ENCODE measurements at regions not wholly inside any gene's neighbourhood (a gene's known extent, or its start where the extent isn't known, plus 50 kb on each side); places are given as distances from the start of the nearest gene placed in this dataset.

- no peak overlapping the region for H3K4me3 Mint-ChIP-seq (ENCODE audit: unreplicated experiment)
- no peaks in the 10 kb centered on the region for H3K36me3 Mint-ChIP-seq (ENCODE audit: low read depth, unreplicated experiment)
- H3K4me1 Mint-ChIP-seq (ENCODE audit: unreplicated experiment): no peaks in the 10 kb centered on the region
- H3K27ac Mint-ChIP-seq (ENCODE audit: unreplicated experiment): no peak overlapping the region
- TF ChIP-seq, protein P1, sequence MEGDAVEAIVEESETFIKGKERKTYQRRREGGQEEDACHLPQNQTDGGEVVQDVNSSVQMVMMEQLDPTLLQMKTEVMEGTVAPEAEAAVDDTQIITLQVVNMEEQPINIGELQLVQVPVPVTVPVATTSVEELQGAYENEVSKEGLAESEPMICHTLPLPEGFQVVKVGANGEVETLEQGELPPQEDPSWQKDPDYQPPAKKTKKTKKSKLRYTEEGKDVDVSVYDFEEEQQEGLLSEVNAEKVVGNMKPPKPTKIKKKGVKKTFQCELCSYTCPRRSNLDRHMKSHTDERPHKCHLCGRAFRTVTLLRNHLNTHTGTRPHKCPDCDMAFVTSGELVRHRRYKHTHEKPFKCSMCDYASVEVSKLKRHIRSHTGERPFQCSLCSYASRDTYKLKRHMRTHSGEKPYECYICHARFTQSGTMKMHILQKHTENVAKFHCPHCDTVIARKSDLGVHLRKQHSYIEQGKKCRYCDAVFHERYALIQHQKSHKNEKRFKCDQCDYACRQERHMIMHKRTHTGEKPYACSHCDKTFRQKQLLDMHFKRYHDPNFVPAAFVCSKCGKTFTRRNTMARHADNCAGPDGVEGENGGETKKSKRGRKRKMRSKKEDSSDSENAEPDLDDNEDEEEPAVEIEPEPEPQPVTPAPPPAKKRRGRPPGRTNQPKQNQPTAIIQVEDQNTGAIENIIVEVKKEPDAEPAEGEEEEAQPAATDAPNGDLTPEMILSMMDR (IDR thresholded peaks at IDR 0.05; ENCODE audit: unreplicated experiment): no peak
- peaks cover 2% of the 10 kb centered on the region for H3K27me3 Mint-ChIP-seq (ENCODE audit: unreplicated experiment)
- H3K9me3 Mint-ChIP-seq (ENCODE audit: unreplicated experiment): no peaks in the 10 kb centered on the region
- DNase-seq (ENCODE audit: low spot score): no peak
Observed at GRCh38 chr3:117234331-117234730, 524.8 kb downstream of the TUSC7 start.

DNA sequence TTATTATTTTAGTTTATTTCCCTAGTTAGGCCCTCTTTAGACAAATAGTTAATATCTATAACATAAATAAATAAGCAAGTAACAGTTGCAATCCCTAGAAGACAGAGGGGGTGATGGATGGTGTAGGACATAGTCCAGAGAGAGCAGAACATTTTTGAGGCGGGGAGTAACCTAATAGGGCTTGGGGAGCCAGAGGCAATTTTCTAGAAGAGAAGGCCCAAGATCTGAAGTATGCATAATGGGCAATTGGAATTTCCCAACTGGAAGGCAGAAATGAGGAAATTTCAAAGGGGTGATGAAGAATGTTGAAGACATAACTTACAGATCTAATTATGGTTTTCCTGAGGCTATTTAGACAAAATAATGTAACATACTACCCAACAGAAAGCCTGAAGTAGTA lies 525.7 kb downstream of the TUSC7 start:
- H3K27me3 Mint-ChIP-seq (ENCODE audit: unreplicated experiment): peaks cover 2% of the 10 kb centered on the region
- no peaks in the 10 kb centered on the region for H3K36me3 Mint-ChIP-seq (ENCODE audit: low read depth, unreplicated experiment)
- no peak overlapping the region for H3K27ac Mint-ChIP-seq (ENCODE audit: unreplicated experiment)
- DNase-seq (ENCODE audit: low spot score): no peak
- no peaks in the 10 kb centered on the region for H3K9me3 Mint-ChIP-seq (ENCODE audit: unreplicated experiment)
- TF ChIP-seq, protein P1 (IDR thresholded peaks at IDR 0.05; ENCODE audit: unreplicated experiment): no peak
- H3K4me1 Mint-ChIP-seq (ENCODE audit: unreplicated experiment): no peaks in the 10 kb centered on the region
- no peak overlapping the region for H3K4me3 Mint-ChIP-seq (ENCODE audit: unreplicated experiment)

GRCh38 chr3:117238806-117239205 lies 529.2 kb downstream of the TUSC7 start:
- no peak for DNase-seq (ENCODE audit: low spot score)
- no peaks in the 10 kb centered on the region for H3K27me3 Mint-ChIP-seq (ENCODE audit: unreplicated experiment)
- H3K4me3 Mint-ChIP-seq (ENCODE audit: unreplicated experiment): no peak overlapping the region
- H3K36me3 Mint-ChIP-seq (ENCODE audit: low read depth, unreplicated experiment): no peaks in the 10 kb centered on the region
- H3K27ac Mint-ChIP-seq (ENCODE audit: unreplicated experiment): no peak overlapping the region
- no peaks in the 10 kb centered on the region for H3K9me3 Mint-ChIP-seq (ENCODE audit: unreplicated experiment)
- TF ChIP-seq, protein P1 (IDR thresholded peaks at IDR 0.05; ENCODE audit: unreplicated experiment): no peak
- no peaks in the 10 kb centered on the region for H3K4me1 Mint-ChIP-seq (ENCODE audit: unreplicated experiment)

DNA sequence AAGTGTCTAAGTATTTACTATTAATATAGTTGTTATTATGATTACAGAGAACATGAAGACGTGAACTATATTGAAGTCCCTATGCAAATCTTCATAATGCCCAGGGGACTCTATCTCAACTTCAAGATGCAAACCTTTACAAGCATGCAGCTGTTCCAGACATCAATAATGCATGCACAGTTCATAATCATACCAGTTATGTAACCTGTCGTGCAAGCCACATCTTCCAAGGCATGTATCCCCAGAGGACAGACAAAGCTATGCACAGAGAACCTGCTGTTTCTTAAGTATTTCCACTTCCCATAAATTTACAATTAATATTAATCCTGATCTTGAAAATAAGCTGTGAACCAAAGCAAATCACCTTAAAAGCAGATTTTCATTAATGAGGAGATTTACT lies 534.1 kb downstream of the TUSC7 start:
- peaks cover 5% of the 10 kb centered on the region for H3K4me1 Mint-ChIP-seq (ENCODE audit: unreplicated experiment)
- no peaks in the 10 kb centered on the region for H3K9me3 Mint-ChIP-seq (ENCODE audit: unreplicated experiment)
- no peak for DNase-seq (ENCODE audit: low spot score)
- no peak overlapping the region for H3K27ac Mint-ChIP-seq (ENCODE audit: unreplicated experiment)
- TF ChIP-seq, protein P1 (IDR thresholded peaks at IDR 0.05; ENCODE audit: unreplicated experiment): no peak
- H3K36me3 Mint-ChIP-seq (ENCODE audit: low read depth, unreplicated experiment): no peaks in the 10 kb centered on the region
- no peak overlapping the region for H3K4me3 Mint-ChIP-seq (ENCODE audit: unreplicated experiment)
- H3K27me3 Mint-ChIP-seq (ENCODE audit: unreplicated experiment): no peaks in the 10 kb centered on the region

DNA sequence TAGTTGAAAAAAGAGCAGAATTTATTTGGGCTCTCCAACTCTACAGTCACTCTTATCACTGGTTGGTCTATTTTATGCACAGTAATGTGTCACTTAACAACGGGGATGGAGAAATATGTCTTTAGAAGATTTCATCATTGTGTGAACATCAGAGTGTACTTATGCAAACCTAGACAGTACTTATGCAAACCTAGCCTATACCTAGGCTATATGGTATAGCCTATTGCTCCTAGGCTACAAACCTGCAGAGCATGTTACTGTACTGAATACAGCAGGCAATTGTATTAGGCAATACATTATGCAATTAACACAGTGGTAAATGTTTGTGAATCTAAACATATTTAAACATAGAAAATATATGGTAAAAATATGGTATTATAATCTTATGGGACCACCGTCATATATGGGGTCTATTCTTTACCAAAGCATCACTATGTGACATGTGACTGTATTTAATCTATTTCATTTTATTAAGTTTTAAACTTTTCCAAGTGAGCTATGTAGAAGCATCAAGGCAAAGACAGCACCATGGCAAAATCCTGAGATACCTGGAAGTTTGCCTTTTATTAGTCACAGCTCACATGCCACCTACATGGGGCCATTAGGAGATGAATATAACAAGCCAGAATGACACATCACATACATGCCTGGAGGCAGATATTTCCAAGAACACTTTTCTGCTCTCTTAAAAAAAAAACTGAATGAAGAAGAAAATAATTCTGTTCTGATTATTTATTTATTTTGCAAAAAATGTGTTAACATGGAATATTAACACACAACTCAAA lies 537.4 kb downstream of the TUSC7 start:
- H3K4me1 Mint-ChIP-seq (ENCODE audit: unreplicated experiment): peaks cover 10% of the 10 kb centered on the region
- H3K4me3 Mint-ChIP-seq (ENCODE audit: unreplicated experiment): no peak overlapping the region
- no peaks in the 10 kb centered on the region for H3K9me3 Mint-ChIP-seq (ENCODE audit: unreplicated experiment)
- H3K36me3 Mint-ChIP-seq (ENCODE audit: low read depth, unreplicated experiment): no peaks in the 10 kb centered on the region
- no peak overlapping the region for H3K27ac Mint-ChIP-seq (ENCODE audit: unreplicated experiment)
- no peaks in the 10 kb centered on the region for H3K27me3 Mint-ChIP-seq (ENCODE audit: unreplicated experiment)
- TF ChIP-seq, protein P1 (IDR thresholded peaks at IDR 0.05; ENCODE audit: unreplicated experiment): no peak
- no peak for DNase-seq (ENCODE audit: low spot score)
